Inflammatory macrophage (primary cell): ENCODE measurements at regions not wholly inside any gene's neighbourhood (a gene's known extent, or its start where the extent isn't known, plus 50 kb on each side); places are given as distances from the start of the nearest gene placed in this dataset.
"Not testable (repeated sequence)": the region's sequence is repeated elsewhere in the genome, so short reads cannot be mapped to it uniquely, and the experiment has no call there.

Source experiments
- DNase-seq, 2 donors: peaks; one replicate each; pipeline ENCODE4 v3.0.0-alpha.2; 2020 to 2022

DNA sequence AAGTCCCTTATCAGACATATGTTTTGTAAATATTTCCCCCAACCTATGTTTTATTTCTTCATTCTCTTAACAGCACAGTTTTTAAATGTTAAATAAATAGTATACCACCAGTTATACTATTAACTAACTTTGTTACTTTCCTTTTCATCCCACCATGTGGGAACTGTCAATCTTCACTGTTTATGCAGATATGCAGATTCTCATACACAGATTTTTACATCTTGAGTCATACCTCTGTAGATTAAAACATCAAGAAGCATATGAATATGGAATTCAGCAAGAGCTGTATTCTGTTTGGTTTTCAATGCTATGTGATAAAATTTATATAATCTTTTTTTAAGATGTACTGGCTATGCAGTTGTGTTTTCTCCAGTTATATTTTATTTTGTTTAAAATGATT, 566.3 kb downstream of the LIG4 start:
- no peak for DNase-seq

DNA sequence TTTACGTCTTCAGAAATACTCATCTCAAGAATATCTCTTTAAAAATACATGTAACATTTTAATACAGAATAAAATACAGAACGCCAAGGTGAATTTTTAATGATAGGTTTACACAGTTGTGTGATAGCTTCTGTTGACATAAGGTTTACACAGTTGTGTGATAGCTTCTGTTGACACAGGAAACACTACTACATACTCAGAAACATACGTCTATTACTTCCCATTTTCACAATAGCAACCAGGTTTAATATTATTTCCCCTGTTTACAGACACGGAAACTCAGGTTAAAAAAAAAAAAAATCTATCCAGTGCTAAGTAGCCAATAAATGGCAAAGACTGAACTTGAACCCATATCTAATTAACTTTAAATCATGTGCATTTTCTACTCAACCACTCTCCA, 571.2 kb downstream of the LIG4 start:
- no peak for DNase-seq

DNA sequence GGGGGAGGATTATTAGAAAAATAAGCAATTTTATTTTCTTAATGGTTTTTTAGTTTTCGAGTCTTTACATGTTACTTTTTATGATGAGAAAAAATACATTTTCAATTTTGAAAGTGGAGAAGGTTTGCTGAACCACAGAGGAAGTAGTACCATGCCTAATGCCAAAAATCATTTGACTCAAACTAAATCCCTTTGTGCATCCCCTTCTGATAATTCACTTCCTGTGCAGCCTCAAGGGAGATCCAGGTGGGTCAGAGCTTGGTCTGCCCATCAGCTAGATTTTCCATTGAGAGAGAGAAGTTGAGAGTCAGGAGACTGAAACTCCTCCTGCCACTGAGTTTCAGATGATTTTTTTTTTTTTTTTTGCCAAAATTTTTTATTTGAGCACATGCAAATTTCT, 571.7 kb downstream of the LIG4 start:
- DNase-seq, result no peak

DNA sequence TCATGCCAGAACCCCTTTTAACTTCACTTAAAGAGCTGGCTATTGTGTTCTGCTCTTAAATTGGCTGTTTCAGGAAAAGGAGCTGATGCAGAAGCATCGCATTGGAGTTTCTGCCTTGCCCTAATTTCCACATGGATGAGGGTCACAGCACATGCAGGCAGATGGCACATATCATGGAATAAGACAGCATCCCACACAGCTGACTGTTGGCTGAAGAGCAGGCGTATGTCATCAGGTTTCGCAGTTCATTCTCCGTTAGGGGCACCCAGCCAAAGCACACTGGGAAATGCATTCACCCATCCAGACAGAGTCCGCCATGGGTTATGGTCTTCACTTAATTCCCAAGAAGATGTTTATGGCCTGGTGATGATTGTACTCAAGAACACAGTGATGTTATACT, 572.5 kb downstream of the LIG4 start:
- DNase-seq, result no peak

DNA sequence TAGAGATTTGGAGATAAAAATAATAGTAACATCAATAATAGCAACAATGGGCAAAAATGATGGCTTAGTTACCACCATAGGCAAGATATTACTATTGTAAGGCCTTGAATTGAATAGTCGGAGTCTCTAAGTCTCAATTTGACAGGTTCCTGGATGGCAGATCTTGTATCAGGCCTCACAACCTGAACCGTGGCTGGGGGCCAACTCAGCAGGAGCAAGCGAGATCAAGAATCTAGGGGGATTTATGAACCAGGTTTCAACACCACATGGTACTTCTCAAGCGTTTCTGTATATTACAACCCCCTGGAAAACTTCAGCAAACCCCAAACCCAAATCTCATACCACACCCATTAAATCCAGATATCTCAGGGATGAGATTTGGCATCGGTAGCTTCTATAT, 573.8 kb downstream of the LIG4 start:
- DNase-seq, result no peak

DNA sequence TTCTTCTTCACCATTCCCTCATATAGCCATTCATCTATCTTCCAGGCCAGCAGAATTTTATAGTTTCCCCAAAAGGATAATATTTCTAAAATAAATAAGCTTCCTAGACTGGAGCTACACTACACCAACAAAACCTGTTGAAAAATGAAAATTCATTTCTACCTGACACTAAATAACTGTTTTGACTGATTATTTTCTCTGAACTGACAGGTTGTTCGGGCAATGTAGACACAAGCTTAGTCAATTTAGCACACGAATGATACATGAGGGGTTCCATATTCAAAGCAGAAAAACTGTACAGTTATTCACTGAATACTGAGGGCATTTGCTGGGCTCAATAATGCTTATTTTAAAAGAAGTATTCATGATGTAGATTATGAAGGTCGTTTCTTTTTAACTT, 589.7 kb downstream of the LIG4 start:
- DNase-seq, result no peak

DNA sequence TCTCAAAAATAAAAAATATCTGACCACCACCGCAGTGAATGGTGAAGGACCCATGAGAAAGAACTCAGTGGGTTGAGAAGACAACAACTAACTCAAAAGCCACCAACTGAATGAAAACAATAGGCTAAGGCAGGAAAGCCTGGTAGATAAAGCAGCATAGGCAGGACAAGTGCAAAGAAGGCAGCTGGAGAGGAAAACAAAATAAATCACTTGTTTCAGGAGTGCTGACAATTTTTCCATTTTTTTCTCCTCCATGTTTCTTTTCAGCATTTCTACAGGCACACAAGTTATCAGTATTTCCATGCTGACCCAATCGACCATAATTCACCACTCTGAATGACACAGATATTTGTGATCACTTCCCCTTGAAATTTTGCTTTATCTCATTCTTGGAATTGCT, 597.8 kb downstream of the LIG4 start:
- no peak for DNase-seq

DNA sequence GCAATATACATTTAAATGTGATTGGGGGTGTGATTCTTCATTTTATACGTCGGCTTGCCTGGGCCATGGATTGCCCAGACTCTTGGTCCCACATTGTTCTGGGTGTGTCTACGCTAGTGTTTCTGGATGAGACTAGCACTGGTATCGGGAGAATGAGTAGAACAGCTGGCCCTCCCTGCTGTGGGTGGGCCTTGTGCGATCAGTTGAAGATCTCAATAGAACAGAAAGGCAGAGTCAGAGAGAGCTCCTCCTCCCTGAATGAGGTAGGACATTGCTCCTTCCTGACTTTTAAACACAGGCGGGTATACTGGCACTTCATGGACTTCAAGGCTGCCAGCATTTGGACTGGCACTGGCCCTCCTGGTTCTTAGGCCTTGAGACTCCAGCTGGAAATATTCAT, 603.0 kb downstream of the LIG4 start:
- DNase-seq, result no peak

DNA sequence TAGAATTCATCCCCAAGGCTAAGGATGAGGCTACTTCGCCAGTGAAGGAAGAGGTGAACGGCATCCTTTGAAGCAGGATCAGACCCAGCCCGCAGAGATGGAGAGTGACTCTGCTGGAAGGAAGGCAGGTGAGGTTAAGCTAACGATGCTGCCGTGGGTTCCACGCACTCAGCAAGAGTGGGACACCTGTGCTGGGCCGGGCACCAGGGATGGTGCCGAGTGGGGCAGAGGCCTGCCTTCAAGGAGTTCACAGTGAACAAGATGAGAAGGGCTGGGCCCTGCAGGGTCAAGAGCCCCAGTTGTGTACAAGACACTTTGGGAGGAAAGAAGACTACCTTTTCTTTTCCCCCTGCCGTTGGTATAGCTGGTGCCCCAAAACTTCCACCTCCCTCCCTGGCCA, 606.6 kb downstream of the LIG4 start:
- no peak for DNase-seq

DNA sequence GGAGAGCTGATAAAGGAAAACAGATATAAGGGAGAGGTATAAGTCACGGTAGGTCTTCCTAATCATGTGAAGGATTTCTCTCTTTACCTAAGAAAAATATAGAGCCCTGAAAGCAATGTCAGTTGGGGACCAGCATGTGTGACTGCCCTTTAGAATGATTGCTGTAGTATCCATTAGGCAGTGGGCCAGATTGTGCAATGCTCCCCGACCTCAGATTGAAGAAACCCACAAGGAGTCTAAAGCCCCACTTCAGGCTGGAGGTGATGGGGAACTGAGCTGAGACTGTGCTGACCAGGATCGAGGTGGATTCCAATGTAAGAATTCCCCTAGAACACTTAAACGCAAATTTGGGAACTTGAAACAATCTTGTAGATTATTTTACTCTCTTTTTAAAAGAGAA, 614.4 kb downstream of the LIG4 start:
- no peak for DNase-seq

DNA sequence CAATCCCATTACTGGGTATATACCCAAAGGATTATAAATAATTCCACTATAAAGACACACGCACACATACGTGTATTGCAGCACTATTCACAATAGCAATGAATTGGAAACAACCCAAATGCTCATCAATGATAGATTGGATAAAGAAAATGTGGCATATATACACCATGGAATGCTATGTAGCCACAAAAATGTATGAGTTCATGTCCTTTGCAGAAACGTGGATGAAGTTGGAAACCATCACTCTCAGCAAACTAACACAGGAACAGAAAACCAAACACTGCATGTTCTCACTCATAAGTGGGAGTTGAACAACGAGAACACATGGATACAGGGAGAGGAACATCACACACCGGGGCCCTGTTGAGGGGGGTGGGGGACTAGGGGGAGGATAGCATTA, 619.0 kb downstream of the LIG4 start:
- DNase-seq, result not testable (repeated sequence)

DNA sequence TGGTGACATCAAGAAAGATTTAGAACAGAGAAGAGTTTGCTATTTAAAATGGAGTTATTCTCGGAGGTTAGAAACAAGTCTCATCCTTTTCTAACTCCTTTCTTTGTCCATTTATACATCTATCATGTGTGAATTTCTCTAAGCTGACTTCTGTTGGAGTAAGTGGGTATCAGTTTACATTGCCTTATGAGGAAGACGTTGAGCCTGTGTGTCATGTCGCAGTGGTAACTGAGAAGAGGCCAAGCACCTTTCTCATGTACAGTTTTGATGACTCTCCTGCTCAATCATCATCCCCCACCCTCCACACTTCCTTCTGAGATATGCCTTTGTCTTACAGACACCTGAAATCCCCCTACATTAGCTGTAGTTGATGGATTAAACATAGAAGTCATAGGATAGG, 624.8 kb downstream of the LIG4 start:
- no peak for DNase-seq

DNA sequence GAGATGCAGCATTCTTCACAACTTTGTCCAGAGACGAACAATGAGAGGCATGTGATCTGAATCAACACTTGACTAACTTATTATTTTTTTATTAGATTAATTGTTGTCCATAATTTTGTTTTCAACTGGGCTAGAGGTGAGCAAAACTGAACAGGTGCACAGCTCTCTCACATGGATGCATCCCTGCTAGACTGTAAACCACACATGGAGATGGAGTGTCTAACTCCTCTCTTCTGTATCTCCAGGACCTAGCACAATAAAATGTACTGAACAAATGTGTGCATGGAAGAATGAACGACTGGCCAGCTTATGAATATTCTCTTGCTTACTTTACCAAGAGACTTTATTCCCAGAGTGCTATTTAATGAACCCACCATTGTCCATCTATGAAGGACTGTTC, 627.7 kb downstream of the LIG4 start:
- no peak for DNase-seq

DNA sequence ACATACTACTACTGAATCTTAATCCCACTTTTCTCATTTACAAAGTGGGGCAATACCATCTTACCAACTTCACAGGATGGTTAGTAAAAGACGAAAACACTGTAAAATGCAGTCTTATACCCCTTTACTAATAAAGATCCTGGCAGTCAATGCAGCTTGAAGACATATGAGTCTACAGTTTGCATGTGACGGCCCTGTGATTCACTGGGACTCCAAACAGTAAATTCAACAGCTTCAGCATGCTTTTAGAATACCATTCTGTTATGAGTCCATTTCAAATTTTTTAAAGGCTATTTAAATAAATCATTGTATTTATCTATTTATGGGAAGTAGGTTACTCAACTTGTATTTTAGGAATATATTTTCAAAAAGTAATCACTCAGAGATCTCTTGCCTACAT, 629.1 kb downstream of the LIG4 start:
- no peak for DNase-seq

DNA sequence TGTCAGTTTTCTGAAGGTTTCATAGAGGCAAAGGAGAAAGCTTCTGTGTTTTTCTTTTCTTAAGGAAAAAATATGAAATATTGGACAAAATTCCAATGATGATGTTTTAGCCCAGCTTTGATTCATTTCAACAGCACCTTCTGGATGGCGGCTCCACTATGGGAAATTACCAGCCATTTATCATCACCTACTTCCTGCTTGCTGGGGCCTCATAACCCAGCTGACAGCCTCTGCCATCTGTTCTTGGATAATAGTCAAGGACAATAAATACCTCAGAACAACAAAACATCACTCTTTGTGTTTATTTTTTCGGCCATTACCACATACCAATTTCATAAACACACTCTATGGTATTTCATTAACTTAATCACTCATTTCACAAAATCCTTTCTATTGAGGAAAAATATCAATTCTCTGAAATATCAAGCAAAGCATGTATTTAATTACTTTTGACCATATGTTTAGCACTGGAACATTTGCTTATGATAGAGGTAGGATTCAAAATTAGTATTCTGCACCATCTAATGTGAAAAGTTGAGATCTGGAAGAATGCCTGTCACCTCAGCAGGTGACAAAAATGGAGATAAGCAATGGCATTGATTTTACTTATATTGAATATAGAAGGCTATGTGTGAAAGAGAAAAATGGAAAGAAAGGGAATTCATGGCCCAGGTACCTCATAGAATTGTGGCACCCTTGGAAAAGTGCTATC, 629.7 kb downstream of the LIG4 start:
- DNase-seq, result no peak

DNA sequence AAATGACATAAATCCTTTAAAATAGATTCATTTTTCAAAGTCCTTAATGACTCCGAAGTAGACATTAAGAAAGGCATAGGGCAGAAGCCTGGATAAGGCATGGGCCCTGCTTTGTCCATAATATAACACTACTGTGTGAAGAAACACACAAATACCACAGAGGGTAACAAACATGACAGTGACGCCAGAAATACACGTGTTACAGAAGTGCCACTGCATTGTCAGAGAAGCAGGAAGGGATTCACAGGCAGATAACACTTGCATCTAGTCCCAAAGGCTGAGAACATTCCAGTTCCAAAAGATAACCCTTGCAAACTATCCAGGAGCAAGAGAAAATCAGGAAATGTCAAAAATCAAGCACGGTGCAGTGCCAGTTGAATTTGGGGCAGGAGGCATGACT, 633.2 kb downstream of the LIG4 start:
- DNase-seq, result no peak

DNA sequence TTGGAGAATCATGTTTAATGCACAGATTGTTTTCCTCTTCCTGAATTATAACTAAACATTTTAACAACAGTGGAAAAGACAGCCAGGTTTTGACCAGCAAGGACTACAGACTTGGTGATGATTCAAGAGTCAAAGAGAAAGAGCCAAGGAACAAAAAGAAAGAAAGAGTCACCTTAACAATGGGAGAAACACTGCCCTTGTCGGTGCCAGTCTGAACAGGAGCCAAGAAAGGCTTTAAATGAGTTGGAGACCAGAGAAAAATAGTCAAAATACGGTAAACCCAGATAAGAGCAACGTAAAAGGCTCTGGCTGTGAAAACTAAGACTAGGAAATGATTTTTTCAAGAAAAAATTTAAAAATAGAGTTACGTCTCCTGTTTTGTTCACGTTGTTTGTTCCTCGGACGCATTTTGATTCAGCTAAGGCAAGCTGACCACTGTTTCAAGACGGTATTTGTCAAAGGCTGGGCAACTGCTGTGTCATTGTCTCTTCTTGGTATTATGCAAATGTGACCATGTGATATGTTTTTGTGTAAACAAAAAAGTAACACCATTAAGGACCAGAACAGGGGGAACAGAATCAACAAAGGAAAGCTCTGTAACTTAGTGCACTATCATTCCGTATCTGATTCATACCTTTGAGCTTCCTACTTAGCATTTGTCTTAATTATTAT, 634.5 kb downstream of the LIG4 start:
- DNase-seq, result no peak

DNA sequence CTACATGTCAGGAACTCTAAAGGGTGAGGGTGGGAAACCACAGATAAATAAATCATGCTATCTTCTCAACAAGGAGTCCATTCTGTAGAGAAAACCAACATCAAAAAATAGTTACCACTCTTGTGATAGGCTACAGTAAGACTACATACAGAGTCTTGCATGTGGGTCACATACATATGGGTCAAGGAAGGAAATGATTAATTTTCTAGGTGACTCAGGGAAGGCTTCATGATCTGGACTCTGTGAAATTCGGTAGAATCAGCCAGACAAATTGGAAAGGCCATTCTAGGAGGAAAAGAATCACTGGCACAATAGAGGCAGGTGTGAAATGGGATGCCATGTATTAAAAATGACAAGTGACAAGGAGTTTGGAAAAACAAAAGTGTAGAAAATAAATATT, 638.9 kb downstream of the LIG4 start:
- DNase-seq, result no peak

DNA sequence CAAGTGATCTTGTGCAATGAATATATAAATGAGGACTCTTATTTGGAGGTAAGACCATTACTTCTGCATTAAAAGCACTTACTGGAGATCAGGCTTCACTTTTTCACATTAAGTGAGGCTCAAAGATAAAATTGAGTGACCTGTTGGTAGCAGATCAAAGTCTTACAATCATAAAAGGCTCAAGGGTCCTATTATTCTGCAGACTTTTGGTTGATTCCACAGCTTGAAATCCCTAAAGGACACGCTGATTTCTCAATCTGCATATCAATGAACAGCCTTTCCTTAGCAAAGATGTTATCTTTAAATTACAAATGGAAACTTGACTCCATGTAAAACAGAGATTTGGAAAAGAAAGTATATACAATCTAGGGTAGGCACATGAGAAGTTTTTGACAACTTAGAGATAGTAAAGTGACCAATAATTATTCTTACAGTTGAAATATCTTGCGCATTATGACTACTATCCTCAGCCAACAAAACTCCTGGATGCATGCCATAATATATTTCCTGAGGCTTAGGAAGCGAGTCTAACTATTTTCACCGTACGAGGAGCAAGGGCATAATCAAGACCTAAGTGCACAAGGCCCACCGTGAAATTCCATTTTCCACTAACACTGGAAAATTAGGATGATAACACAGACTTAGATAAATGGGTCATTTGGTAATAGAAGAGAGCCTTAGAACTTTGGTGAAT, 640.7 kb downstream of the LIG4 start:
- no peak for DNase-seq

DNA sequence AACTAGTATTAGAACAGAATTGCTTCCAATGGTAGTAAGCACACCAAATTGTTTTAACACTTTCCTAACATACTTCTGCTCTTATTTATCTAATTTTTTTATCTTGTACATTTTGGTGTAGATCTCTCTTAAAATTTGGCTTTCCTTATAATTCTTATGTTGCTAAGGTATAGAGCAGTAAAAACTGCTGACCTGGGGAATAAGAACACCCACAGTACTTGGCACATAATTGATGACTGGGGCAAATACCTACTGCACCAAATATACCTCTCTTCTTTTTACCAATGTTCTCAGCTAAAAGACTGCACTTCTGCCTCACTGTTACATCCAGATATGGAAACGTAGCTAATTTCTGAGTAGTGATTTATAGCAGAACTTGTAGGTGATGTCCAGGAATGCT, 642.2 kb downstream of the LIG4 start:
- no peak for DNase-seq

DNA sequence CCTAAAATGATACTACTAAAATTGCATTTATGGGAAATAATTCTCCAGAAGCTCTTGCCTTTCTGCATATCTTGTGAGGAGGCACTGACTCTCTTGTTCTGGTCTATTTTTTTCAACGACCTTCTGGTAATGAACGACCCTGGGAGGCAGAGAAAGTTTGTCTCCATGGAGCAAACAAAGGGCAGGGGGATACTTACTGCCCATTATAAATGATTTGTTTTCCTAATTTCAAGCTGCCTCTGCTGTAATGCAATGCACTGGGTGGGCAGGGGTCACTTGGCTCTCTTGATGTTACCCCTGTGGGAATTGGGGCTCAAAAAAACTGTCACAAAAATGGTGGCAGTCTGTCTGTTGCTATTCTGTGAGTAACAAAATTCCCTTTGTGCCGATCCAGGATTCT, 643.2 kb downstream of the LIG4 start:
- no peak for DNase-seq

DNA sequence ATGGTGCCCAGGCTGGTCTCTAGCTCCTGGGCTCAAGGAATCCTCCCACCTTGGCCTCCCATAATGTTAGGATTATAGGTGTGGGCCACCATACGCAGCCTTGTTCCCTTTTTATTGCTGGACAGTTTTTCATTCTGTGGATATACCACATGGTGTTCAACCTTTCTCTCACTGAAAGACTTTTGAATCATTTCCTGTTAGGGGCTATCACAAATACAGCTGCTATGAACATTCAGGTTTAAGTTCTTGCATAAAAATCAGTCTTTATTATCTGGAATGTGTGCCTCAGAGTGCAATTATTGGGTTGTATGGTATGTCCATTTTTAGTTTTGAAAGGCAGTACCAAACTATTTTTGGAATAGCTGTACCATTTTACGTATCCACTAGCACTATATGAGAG, 647.2 kb downstream of the LIG4 start:
- no peak for DNase-seq

DNA sequence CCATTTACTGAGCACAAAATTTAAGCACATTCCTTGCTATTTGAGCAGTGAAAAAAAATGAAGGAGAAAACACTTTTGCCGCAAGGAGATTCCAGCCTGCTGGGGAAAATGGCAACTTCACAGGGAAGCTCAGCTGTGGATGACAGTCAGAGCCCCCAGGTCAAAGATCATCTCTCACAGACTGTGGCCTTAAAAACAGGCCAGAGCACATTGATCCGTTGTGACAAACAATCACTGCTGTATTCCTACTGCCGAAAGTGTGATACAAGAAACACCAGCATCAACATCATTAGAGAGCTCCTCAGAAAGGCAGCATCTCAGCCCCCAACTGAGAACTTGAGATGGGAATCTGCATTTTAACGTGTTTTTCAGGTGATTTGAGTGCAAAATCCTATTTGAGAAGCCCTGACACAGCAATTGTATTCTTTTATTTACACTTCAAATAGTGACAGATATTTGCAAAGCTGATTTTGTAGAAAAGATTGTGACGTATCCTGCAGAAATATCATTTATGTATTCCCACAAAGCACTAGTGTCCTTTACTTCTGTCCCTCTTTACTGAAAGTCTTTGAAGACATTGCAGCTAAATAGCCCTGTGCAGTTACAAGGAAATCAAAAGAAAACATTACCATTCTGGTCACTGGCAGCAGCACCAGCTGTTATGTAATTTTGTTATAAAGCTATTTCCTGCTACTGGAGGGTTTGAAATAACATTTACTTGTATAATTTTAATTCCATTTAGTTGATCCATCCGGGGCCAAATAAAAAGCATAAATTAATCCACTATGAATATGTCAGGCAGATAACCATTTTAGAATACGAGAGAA, 652.0 kb downstream of the LIG4 start:
- no peak for DNase-seq
